ENCODE measurements at regions not wholly inside any gene's neighbourhood (a gene's known extent, or its start where the extent isn't known, plus 50 kb on each side); places are given as distances from the start of the nearest gene placed in this dataset.

DNA sequence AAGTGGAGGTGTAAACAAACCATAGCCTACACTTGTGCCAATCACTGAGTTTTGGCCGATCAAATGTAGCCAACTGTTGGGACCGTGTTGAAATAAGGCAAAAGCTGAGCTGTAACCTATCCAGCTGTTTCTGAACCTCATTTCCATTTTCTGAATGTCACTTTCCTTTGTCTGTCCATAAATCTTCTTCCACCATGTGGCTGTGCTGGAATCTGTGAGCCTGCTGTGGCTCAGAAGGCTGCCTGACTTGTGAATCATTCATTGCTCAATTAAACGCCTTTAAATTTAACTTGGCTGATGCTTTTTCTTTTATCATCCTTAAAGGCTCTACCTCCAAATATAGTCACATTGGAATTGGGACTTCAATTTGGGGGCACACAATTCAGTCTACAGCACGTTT, 203.1 kb upstream of the MPPED2 start:
- TF ChIP-seq ZNF768 (tag by site-specific recombination; IDR thresholded peaks at IDR 0.05) (no peak), ZNF23 (tag by site-specific recombination; IDR thresholded peaks at IDR 0.05; ENCODE audit: borderline replicate concordance) (no peak), HOXA7 (CRISPR knock-in tag; IDR thresholded peaks at IDR 0.05; ENCODE audit: borderline replicate concordance) (no peak)
- TF ChIP-seq, protein P1, sequence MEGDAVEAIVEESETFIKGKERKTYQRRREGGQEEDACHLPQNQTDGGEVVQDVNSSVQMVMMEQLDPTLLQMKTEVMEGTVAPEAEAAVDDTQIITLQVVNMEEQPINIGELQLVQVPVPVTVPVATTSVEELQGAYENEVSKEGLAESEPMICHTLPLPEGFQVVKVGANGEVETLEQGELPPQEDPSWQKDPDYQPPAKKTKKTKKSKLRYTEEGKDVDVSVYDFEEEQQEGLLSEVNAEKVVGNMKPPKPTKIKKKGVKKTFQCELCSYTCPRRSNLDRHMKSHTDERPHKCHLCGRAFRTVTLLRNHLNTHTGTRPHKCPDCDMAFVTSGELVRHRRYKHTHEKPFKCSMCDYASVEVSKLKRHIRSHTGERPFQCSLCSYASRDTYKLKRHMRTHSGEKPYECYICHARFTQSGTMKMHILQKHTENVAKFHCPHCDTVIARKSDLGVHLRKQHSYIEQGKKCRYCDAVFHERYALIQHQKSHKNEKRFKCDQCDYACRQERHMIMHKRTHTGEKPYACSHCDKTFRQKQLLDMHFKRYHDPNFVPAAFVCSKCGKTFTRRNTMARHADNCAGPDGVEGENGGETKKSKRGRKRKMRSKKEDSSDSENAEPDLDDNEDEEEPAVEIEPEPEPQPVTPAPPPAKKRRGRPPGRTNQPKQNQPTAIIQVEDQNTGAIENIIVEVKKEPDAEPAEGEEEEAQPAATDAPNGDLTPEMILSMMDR (tag by site-specific recombination; IDR thresholded peaks at IDR 0.05) = no peak
- TF ChIP-seq, protein P2, sequence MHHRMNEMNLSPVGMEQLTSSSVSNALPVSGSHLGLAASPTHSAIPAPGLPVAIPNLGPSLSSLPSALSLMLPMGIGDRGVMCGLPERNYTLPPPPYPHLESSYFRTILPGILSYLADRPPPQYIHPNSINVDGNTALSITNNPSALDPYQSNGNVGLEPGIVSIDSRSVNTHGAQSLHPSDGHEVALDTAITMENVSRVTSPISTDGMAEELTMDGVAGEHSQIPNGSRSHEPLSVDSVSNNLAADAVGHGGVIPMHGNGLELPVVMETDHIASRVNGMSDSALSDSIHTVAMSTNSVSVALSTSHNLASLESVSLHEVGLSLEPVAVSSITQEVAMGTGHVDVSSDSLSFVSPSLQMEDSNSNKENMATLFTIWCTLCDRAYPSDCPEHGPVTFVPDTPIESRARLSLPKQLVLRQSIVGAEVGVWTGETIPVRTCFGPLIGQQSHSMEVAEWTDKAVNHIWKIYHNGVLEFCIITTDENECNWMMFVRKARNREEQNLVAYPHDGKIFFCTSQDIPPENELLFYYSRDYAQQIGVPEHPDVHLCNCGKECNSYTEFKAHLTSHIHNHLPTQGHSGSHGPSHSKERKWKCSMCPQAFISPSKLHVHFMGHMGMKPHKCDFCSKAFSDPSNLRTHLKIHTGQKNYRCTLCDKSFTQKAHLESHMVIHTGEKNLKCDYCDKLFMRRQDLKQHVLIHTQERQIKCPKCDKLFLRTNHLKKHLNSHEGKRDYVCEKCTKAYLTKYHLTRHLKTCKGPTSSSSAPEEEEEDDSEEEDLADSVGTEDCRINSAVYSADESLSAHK (tag by site-specific recombination; IDR thresholded peaks at IDR 0.05) = no peak

Measured in HEK293 (cell line).